Prostate gland (tissue), 2 donors: ENCODE measurements at regions not wholly inside any gene's neighbourhood (a gene's known extent, or its start where the extent isn't known, plus 50 kb on each side); places are given as distances from the start of the nearest gene placed in this dataset.

Source experiments
- DNase-seq: peaks from one replicate; pipeline ENCODE4 v3.0.0-alpha.2; 2019; ENCODE audit warnings: low spot score
- H3K27ac ChIP-seq, 2 donors: fragments of 200-600 bp; sonication (generic); 2 replicates each; pipeline ENCODE4 v1.5.1; 2017 to 2019
- H3K27me3 ChIP-seq: fragments of 200-600 bp; sonication (generic); replicated peaks from 2 replicates; pipeline ENCODE4 v1.5.1; 2019; ENCODE audit not compliant: insufficient read depth
- H3K36me3 ChIP-seq, 2 donors: fragments of 200-600 bp; sonication (generic); 1 replicate in 1 of 2; 2 replicates in 1 of 2; pipeline versions ENCODE4 v1.5.1 to v1.8.1; 2017 to 2019
- H3K4me1 ChIP-seq: fragments of 200-600 bp; sonication (generic); replicated peaks from 2 replicates; pipeline ENCODE4 v1.5.1; 2019
- H3K4me3 ChIP-seq, 2 donors: fragments of 200-600 bp; sonication (generic); 2 replicates each; pipeline ENCODE4 v1.5.1; 2017 to 2019
- H3K9me3 ChIP-seq: fragments of 200-600 bp; sonication (generic); 2 replicates; pipeline ENCODE4 v1.5.1; 2017
- POLR2A ChIP-seq: fragments of 450-650 bp; IDR thresholded peaks from one replicate; pipeline ENCODE4 v1.6.1; 2016; ENCODE audit warnings: antibody characterized with exemption, mild to moderate bottlenecking
- POLR2AphosphoS5 ChIP-seq: sonication (generic); formaldehyde crosslinking; IDR thresholded peaks from one replicate; pipeline ENCODE4 v1.6.1; 2017; ENCODE audit warnings: antibody characterized with exemption
- WGBS: methylation state at CpG from one replicate; pipeline ENCODE4 v1.1.5; 2018; 5-methylcytosine and 5-hydroxymethylcytosine counted together
- intact Hi-C: fragments of 100-400 bp; cut with DNase I; formaldehyde crosslinking; loops from one replicate; pipeline ENCODE4 v1.14.2; 2022
- TF ChIP-seq, protein P1 (sequence below), 4 experiments: fragments of 200-600 bp in 2 of 4; fragments of 450-650 bp in 2 of 4; sonication (generic) in 2 of 4; IDR thresholded peaks; 1 replicate in 3 of 4; 2 replicates in 1 of 4; pipeline ENCODE4 v1.5.1; 2016 to 2019; ENCODE audit warnings: antibody characterized with exemption in 4 of 4, mild to moderate bottlenecking in 2 of 4, moderate library complexity in 2 of 4

DNA sequence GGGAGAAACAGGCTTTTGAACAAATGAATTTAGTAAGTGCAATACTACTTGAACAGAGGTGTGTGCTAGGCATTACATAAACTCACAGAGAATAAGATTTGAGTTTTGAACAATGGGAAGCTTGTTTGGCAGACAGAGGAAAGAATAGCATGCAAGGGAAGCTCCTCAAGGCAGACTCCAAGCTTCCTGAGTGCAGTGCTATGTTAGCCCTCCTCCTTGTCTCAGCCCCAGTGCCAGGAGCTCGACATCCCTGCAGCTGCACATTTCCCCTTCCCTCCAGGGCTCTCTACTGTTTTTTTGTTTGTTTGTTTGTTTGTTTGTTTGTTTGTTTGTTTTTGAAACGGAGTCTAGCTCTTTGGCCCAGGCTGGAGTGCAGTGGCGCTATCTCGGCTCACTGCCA is 237.5 kb downstream of the IPMK start:
- WGBS: 68% methylated on average over 4 of the region's 4 CpGs
- Histone ChIP-seq H3K4me3 (no peak overlapping the region), H3K27me3 (no peaks in the 10 kb centered on the region), H3K36me3 (no peaks in the 10 kb centered on the region), H3K4me1 (no peaks in the 10 kb centered on the region), H3K27ac (no peak overlapping the region), H3K9me3 (no peaks in the 10 kb centered on the region)
- TF ChIP-seq, protein P1, sequence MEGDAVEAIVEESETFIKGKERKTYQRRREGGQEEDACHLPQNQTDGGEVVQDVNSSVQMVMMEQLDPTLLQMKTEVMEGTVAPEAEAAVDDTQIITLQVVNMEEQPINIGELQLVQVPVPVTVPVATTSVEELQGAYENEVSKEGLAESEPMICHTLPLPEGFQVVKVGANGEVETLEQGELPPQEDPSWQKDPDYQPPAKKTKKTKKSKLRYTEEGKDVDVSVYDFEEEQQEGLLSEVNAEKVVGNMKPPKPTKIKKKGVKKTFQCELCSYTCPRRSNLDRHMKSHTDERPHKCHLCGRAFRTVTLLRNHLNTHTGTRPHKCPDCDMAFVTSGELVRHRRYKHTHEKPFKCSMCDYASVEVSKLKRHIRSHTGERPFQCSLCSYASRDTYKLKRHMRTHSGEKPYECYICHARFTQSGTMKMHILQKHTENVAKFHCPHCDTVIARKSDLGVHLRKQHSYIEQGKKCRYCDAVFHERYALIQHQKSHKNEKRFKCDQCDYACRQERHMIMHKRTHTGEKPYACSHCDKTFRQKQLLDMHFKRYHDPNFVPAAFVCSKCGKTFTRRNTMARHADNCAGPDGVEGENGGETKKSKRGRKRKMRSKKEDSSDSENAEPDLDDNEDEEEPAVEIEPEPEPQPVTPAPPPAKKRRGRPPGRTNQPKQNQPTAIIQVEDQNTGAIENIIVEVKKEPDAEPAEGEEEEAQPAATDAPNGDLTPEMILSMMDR (IDR thresholded peaks at IDR 0.05): no peak
- intact Hi-C loops: no loop called here
- DNase-seq: no peak

DNA sequence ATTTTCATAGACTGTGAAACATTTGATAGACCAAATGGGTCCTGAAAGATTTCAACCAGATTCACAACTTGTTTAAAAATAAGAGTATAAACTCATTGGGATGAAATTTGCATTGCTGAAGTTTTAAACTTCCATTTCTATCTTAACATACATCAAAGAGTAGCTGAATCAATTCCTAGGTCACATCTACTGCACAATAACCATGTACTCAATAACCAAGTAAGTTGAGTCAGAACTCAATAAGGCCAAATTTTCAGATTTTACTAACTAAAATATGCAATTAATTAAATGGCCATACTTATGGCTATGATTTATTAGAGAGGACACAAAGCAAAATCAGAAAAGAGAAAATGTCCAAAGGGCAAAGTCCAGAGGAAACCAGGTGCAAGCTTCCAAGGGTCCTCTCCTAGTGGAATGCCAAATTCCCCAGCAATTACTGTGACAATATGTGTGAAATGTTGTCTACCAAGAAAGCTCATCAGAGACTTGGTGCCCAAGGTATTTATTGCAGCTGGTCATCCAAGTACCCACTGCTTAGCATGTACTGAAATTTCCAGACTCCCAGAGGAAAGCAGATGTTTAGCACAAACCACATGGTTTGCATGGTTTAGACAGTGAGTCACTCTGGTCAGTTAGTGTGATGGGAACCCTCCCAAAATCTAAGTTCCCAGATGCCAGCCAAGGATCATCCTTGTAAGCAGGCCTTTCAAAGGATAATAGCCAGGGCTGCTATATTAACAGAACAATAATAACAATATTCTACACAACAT is 238.9 kb downstream of the IPMK start:
- TF ChIP-seq POLR2A (no peak), POLR2AphosphoS5 (no peak)
- TF ChIP-seq, protein P1 (IDR thresholded peaks at IDR 0.05): no peak
- no peaks in the 10 kb centered on the region for H3K36me3 ChIP-seq
- H3K9me3 ChIP-seq: no peaks in the 10 kb centered on the region
- H3K27ac ChIP-seq: no peak overlapping the region
- intact Hi-C loops: no loop called here
- H3K4me3 ChIP-seq: no peak overlapping the region
- no peaks in the 10 kb centered on the region for H3K4me1 ChIP-seq
- no peaks in the 10 kb centered on the region for H3K27me3 ChIP-seq
- DNase-seq: no peak

- H3K4me1 ChIP-seq: no peaks in the 10 kb centered on the region
- intact Hi-C loops: no loop called here
- H3K27me3 ChIP-seq: no peaks in the 10 kb centered on the region
- no peak overlapping the region for H3K27ac ChIP-seq
- WGBS: 68% methylated on average over 1 of the region's 1 CpG
- H3K4me3 ChIP-seq: no peak overlapping the region
- H3K9me3 ChIP-seq: no peaks in the 10 kb centered on the region
- no peaks in the 10 kb centered on the region for H3K36me3 ChIP-seq
- no peak for DNase-seq
- TF ChIP-seq POLR2A: no peak
- TF ChIP-seq, protein P1 (IDR thresholded peaks at IDR 0.05): no peak
- no peak for TF ChIP-seq POLR2AphosphoS5
Observed at GRCh38 chr10:58027426-58027825, 240.3 kb downstream of the IPMK start.

DNA sequence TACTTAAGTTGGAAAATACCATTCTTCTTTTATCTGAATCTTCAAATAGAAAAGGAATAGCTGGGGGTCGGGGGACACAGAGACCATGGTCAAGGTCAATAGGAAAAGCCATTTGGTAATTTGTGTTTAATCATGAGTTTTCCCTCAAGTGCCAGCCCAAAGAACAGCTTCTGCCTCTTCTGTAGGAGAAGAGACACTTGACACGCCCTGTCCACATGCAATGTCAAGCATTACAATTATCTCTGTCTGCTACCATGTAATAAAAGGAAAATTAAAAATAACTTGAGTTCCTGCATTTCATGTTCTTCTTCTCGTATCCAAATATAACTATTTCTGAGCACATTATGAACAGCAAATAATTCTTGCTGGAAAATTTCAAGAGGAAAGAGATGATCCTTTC is 241.7 kb downstream of the IPMK start:
- Histone ChIP-seq H3K4me1 (no peaks in the 10 kb centered on the region), H3K36me3 (no peaks in the 10 kb centered on the region), H3K4me3 (no peak overlapping the region), H3K27ac (no peak overlapping the region), H3K9me3 (no peaks in the 10 kb centered on the region), H3K27me3 (no peaks in the 10 kb centered on the region)
- TF ChIP-seq, protein P1 (IDR thresholded peaks at IDR 0.05): no peak
- no peak for TF ChIP-seq POLR2AphosphoS5
- TF ChIP-seq POLR2A: no peak
- WGBS: 84% methylated on average over 3 of the region's 3 CpGs
- no peak for DNase-seq
- intact Hi-C loops: no loop called here

- 4% methylated on average over 2 of the region's 2 CpGs for WGBS
- TF ChIP-seq POLR2AphosphoS5: no peak
- TF ChIP-seq, protein P1 (IDR thresholded peaks at IDR 0.05): no peak
- TF ChIP-seq POLR2A: no peak
- no peaks in the 10 kb centered on the region for H3K9me3 ChIP-seq
- H3K27ac ChIP-seq: no peak overlapping the region
- DNase-seq: no peak
- intact Hi-C loops: no loop called here
- no peaks in the 10 kb centered on the region for H3K4me1 ChIP-seq
- H3K27me3 ChIP-seq: no peaks in the 10 kb centered on the region
- H3K36me3 ChIP-seq: no peaks in the 10 kb centered on the region
- H3K4me3 ChIP-seq: no peak overlapping the region
Observed at GRCh38 chr10:58023341-58024073, 244.2 kb downstream of the IPMK start.
